Natural killer cell (primary cell): ENCODE measurements at regions not wholly inside any gene's neighbourhood (a gene's known extent, or its start where the extent isn't known, plus 50 kb on each side); places are given as distances from the start of the nearest gene placed in this dataset.

Experiments
- ATAC-seq, 3 donors: fragments of 150-1000 bp in 2 of 3; fragments of 200-7000 bp in 1 of 3; cut with Tn5 transposase; 1 replicate in 1 of 3; 2 replicates in 2 of 3; pipeline ENCODE4 v1.10.0; 2021; ENCODE audit warnings: mild to moderate bottlenecking in 2 of 3, moderate library complexity in 2 of 3
- DNase-seq, 2 donors: peaks; one replicate each; pipeline versions ENCODE4 v3.0.0 to v3.0.0-alpha.2; 2013 to 2021; ENCODE audit warnings: mixed read lengths in 1 of 2
- H3K27ac ChIP-seq: one replicate; pipeline ENCODE4 v1.5.1; 2013; ENCODE audit warnings: mild to moderate bottlenecking, low read length
- H3K27me3 ChIP-seq: one replicate; pipeline ENCODE4 v1.6.1; 2013; ENCODE audit warnings: low read length; ENCODE audit not compliant: control insufficient read depth, insufficient read depth
- H3K36me3 ChIP-seq: one replicate; pipeline ENCODE4 v1.6.1; 2013; ENCODE audit warnings: low read length; ENCODE audit not compliant: control insufficient read depth, insufficient read depth
- H3K4me1 ChIP-seq: one replicate; pipeline ENCODE4 v1.6.1; 2013; ENCODE audit warnings: low read length; ENCODE audit not compliant: control insufficient read depth, insufficient read depth
- H3K4me3 ChIP-seq: one replicate; pipeline ENCODE4 v1.5.1; 2013; ENCODE audit warnings: low read length
- H3K9me3 ChIP-seq: one replicate; pipeline ENCODE4 v1.6.1; 2013; ENCODE audit warnings: low read length; ENCODE audit not compliant: control insufficient read depth, insufficient read depth
- H3K27ac Mint-ChIP-seq, 2 donors: one replicate each; pipeline ENCODE4 v1.8.0; 2022; ENCODE audit warnings: mild to moderate bottlenecking in 2 of 2, mixed read lengths in 2 of 2, moderate library complexity in 1 of 2
- H3K27me3 Mint-ChIP-seq, 2 donors: one replicate each; pipeline ENCODE4 v1.8.0; 2022; ENCODE audit warnings: low read depth in 2 of 2, mixed read lengths in 2 of 2
- H3K36me3 Mint-ChIP-seq: one replicate; pipeline ENCODE4 v1.8.0; 2022; ENCODE audit warnings: mixed read lengths
- H3K4me1 Mint-ChIP-seq, 2 donors: one replicate each; pipeline ENCODE4 v1.8.0; 2022; ENCODE audit warnings: mixed read lengths in 2 of 2
- H3K4me3 Mint-ChIP-seq: one replicate; pipeline ENCODE4 v1.8.0; 2022; ENCODE audit warnings: mild to moderate bottlenecking, moderate library complexity, mixed read lengths
- H3K9me3 Mint-ChIP-seq, 2 donors: one replicate each; pipeline ENCODE4 v1.8.0; 2022; ENCODE audit warnings: mixed read lengths in 2 of 2
- CTCF ChIP-seq: fragments of 200-600 bp; IDR thresholded peaks from one replicate; pipeline ENCODE4 v1.8.0; 2022; ENCODE audit warnings: antibody characterized with exemption
- WGBS: methylation state at CpG from one replicate; pipeline ENCODE4 v1.1.7; 2013; ENCODE audit warnings: missing lambda C conversion rate; ENCODE audit not compliant: insufficient coverage; 5-methylcytosine and 5-hydroxymethylcytosine counted together
- intact Hi-C: fragments of 100-400 bp; cut with micrococcal nuclease; formaldehyde crosslinking; loops from one replicate; pipeline ENCODE4 v1.14.2; 2022

- WGBS = 100% methylated on average over 1 of the region's 3 CpGs
- H3K4me3 Mint-ChIP-seq = no peak overlapping the region
- TF ChIP-seq CTCF = no peak
- no peak overlapping the region for H3K27ac ChIP-seq
- no peak for ATAC-seq
- H3K36me3 Mint-ChIP-seq = no peaks in the 10 kb centered on the region
- no peak overlapping the region for H3K27ac Mint-ChIP-seq
- no peak for DNase-seq
- no peaks in the 10 kb centered on the region for H3K36me3 ChIP-seq
- no peaks in the 10 kb centered on the region for H3K4me1 ChIP-seq
- no peaks in the 10 kb centered on the region for H3K9me3 Mint-ChIP-seq
- no peaks in the 10 kb centered on the region for H3K27me3 ChIP-seq
- H3K27me3 Mint-ChIP-seq = no peaks in the 10 kb centered on the region
- intact Hi-C loops = no loop called here
- no peaks in the 10 kb centered on the region for H3K9me3 ChIP-seq
- H3K4me1 Mint-ChIP-seq = no peaks in the 10 kb centered on the region
- H3K4me3 ChIP-seq = no peak overlapping the region
Measured at GRCh38 chr12:75704208-75704607, 192.8 kb upstream of the KRR1 start.

- intact Hi-C loops = no loop called here
- H3K36me3 Mint-ChIP-seq = no peaks in the 10 kb centered on the region
- TF ChIP-seq CTCF = no peak
- ATAC-seq (no peak), DNase-seq (no peak)
- no peak overlapping the region for H3K4me3 ChIP-seq
- H3K27ac ChIP-seq = no peak overlapping the region
- H3K9me3 ChIP-seq = no peaks in the 10 kb centered on the region
- no peaks in the 10 kb centered on the region for H3K27me3 Mint-ChIP-seq
- no peaks in the 10 kb centered on the region for H3K9me3 Mint-ChIP-seq
- no peaks in the 10 kb centered on the region for H3K27me3 ChIP-seq
- H3K4me1 Mint-ChIP-seq = no peaks in the 10 kb centered on the region
- H3K4me3 Mint-ChIP-seq = no peak overlapping the region
- H3K4me1 ChIP-seq = no peaks in the 10 kb centered on the region
- no peaks in the 10 kb centered on the region for H3K36me3 ChIP-seq
- H3K27ac Mint-ChIP-seq = no peak overlapping the region
Measured at GRCh38 chr12:75703131-75703530, 191.7 kb upstream of the KRR1 start.

GRCh38 chr12:75702477-75703093 lies 191.2 kb upstream of the KRR1 start:
- Mint-ChIP-seq H3K9me3 (no peaks in the 10 kb centered on the region), H3K36me3 (no peaks in the 10 kb centered on the region), H3K4me1 (no peaks in the 10 kb centered on the region), H3K27me3 (no peaks in the 10 kb centered on the region), H3K27ac (no peak overlapping the region), H3K4me3 (peak overlapping the region; percentile 38)
- TF ChIP-seq CTCF = no peak
- no peaks in the 10 kb centered on the region for H3K9me3 ChIP-seq
- ATAC-seq (no peak), DNase-seq (peak in 1 of 2 donors; percentile 20)
- no peak overlapping the region for H3K4me3 ChIP-seq
- intact Hi-C loops = no loop called here
- 46% methylated on average over 4 of the region's 5 CpGs for WGBS
- no peak overlapping the region for H3K27ac ChIP-seq
- no peaks in the 10 kb centered on the region for H3K36me3 ChIP-seq
- H3K27me3 ChIP-seq = no peaks in the 10 kb centered on the region
- no peaks in the 10 kb centered on the region for H3K4me1 ChIP-seq

GRCh38 chr12:75701859-75702258 lies 190.4 kb upstream of the KRR1 start:
- intact Hi-C loops = no loop called here
- H3K27me3 ChIP-seq = no peaks in the 10 kb centered on the region
- H3K4me1 Mint-ChIP-seq = no peaks in the 10 kb centered on the region
- H3K27ac Mint-ChIP-seq = no peak overlapping the region
- no peaks in the 10 kb centered on the region for H3K36me3 ChIP-seq
- DNase-seq (no peak), ATAC-seq (no peak)
- H3K27ac ChIP-seq = no peak overlapping the region
- H3K27me3 Mint-ChIP-seq = no peaks in the 10 kb centered on the region
- H3K36me3 Mint-ChIP-seq = no peaks in the 10 kb centered on the region
- no peaks in the 10 kb centered on the region for H3K9me3 ChIP-seq
- no peak overlapping the region for H3K4me3 ChIP-seq
- H3K4me1 ChIP-seq = no peaks in the 10 kb centered on the region
- no peak overlapping the region for H3K4me3 Mint-ChIP-seq
- H3K9me3 Mint-ChIP-seq = no peaks in the 10 kb centered on the region
- 96% methylated on average over 2 of the region's 2 CpGs for WGBS
- no peak for TF ChIP-seq CTCF
